Epithelial cell of proximal tubule (primary cell): ENCODE measurements at regions not wholly inside any gene's neighbourhood (a gene's known extent, or its start where the extent isn't known, plus 50 kb on each side); places are given as distances from the start of the nearest gene placed in this dataset.
"Not testable (repeated sequence)": the region's sequence is repeated elsewhere in the genome, so short reads cannot be mapped to it uniquely, and the experiment has no call there.

ENCODE experiments used
- DNase-seq: peaks from one replicate; pipeline ENCODE4 v3.0.0-alpha.2; 2011; ENCODE audit warnings: low read depth
- H3K4me3 ChIP-seq: 2 replicates; pipeline ENCODE4 v1.5.1; 2011; ENCODE audit warnings: low read depth, mild to moderate bottlenecking, low read length
- CTCF ChIP-seq: conservative IDR thresholded peaks from 2 replicates; pipeline ENCODE4 v1.5.1; 2012; ENCODE audit warnings: low read depth, mild to moderate bottlenecking, low read length

GRCh38 chr3:74390121-74390877, 224.2 kb downstream of the CNTN3 start:
- no peak overlapping the region for H3K4me3 ChIP-seq
- TF ChIP-seq CTCF, result no peak
- no peak for DNase-seq

- no peak for DNase-seq
- TF ChIP-seq CTCF, result no peak
Measured at GRCh38 chr3:74387111-74387735, 227.2 kb downstream of the CNTN3 start.

GRCh38 chr3:74384159-74384558, 230.3 kb downstream of the CNTN3 start:
- no peak for TF ChIP-seq CTCF
- no peak for DNase-seq
- H3K4me3 ChIP-seq, result no peak overlapping the region

More at GRCh38 chr3:74387111-74387735, 227.2 kb downstream of the CNTN3 start:
- no peak overlapping the region for H3K4me3 ChIP-seq

- no peak overlapping the region for H3K4me3 ChIP-seq
- no peak for TF ChIP-seq CTCF
- DNase-seq, result no peak
Measured at GRCh38 chr3:74377669-74378068, 236.8 kb downstream of the CNTN3 start.

- peak; percentile 49 for TF ChIP-seq CTCF
- H3K4me3 ChIP-seq, DNase-seq: not testable (repeated sequence)
Measured at GRCh38 chr3:74376323-74376722, 238.1 kb downstream of the CNTN3 start.

GRCh38 chr3:74375653-74376052, 238.8 kb downstream of the CNTN3 start:
- H3K4me3 ChIP-seq, result no peak overlapping the region
- no peak for DNase-seq
- no peak for TF ChIP-seq CTCF

- DNase-seq, result no peak
- H3K4me3 ChIP-seq, result no peak overlapping the region
- TF ChIP-seq CTCF, result no peak
Measured at GRCh38 chr3:74372743-74373142, 241.7 kb downstream of the CNTN3 start.
